Uterus (tissue), 2 donors: ENCODE measurements at regions not wholly inside any gene's neighbourhood (a gene's known extent, or its start where the extent isn't known, plus 50 kb on each side); places are given as distances from the start of the nearest gene placed in this dataset.

ENCODE experiments used
- POLR2A ChIP-seq, 2 donors: fragments of 450-650 bp; IDR thresholded peaks; one replicate each; pipeline ENCODE4 v1.6.1; 2016; ENCODE audit warnings: antibody characterized with exemption in 2 of 2, mild to moderate bottlenecking in 1 of 2, moderate library complexity in 1 of 2
- TF ChIP-seq, protein P1 (sequence below), 4 experiments: fragments of 200-600 bp in 2 of 4; fragments of 450-650 bp in 2 of 4; sonication (generic) in 2 of 4; IDR thresholded peaks; one replicate each; pipeline ENCODE4 v1.5.1; 2016 to 2019; ENCODE audit warnings: antibody characterized with exemption in 4 of 4, mild to moderate bottlenecking in 2 of 4, moderate library complexity in 1 of 4

DNA sequence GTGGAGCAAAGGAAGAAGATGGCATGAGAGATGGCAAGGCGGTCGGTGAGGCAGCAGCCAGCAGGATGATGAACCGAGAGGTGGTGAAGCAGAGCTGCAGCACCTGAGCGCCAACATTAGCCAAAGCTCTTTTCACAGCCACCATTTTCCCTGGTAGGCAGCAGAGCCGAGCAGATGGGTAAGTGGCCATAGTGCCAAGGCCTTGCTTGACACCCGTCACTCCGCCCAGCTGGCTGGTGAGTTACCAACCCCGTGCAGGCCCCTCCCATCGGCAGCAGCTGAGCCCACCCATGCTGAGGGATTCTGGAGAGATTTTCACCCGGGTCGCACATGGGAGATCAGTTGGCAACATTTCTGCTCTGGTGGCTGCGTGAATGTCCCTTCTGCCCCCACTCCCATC, 647.7 kb downstream of the PTPRU start:
- TF ChIP-seq, protein P1, sequence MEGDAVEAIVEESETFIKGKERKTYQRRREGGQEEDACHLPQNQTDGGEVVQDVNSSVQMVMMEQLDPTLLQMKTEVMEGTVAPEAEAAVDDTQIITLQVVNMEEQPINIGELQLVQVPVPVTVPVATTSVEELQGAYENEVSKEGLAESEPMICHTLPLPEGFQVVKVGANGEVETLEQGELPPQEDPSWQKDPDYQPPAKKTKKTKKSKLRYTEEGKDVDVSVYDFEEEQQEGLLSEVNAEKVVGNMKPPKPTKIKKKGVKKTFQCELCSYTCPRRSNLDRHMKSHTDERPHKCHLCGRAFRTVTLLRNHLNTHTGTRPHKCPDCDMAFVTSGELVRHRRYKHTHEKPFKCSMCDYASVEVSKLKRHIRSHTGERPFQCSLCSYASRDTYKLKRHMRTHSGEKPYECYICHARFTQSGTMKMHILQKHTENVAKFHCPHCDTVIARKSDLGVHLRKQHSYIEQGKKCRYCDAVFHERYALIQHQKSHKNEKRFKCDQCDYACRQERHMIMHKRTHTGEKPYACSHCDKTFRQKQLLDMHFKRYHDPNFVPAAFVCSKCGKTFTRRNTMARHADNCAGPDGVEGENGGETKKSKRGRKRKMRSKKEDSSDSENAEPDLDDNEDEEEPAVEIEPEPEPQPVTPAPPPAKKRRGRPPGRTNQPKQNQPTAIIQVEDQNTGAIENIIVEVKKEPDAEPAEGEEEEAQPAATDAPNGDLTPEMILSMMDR (IDR thresholded peaks at IDR 0.05) = no peak
- TF ChIP-seq POLR2A (IDR thresholded peaks at IDR 0.05) = no peak
